BE2C (cell line): ENCODE measurements at regions not wholly inside any gene's neighbourhood (a gene's known extent, or its start where the extent isn't known, plus 50 kb on each side); places are given as distances from the start of the nearest gene placed in this dataset.

Source experiments
- DNase-seq: peaks from one replicate; pipeline ENCODE4 v3.0.0-alpha.2; 2020
- H3K27me3 ChIP-seq: fragments of 250-450 bp; sonication (Bioruptor Pico); 2 replicates; pipeline ENCODE4 v1.5.1; 2020; ENCODE audit warnings: mild to moderate bottlenecking
- H3K36me3 ChIP-seq: fragments of 250-450 bp; sonication (Bioruptor Pico); 2 replicates; pipeline ENCODE4 v1.5.1; 2020; ENCODE audit warnings: mild to moderate bottlenecking
- H3K4me1 ChIP-seq: fragments of 250-450 bp; sonication (Bioruptor Pico); 2 replicates; pipeline ENCODE4 v1.5.1; 2020
- H3K4me3 ChIP-seq: 2 replicates; pipeline ENCODE4 v1.5.1; 2011; ENCODE audit warnings: low read depth, low read length
- H3K9me3 ChIP-seq: fragments of 250-450 bp; sonication (Bioruptor Pico); 2 replicates; pipeline ENCODE4 v1.5.1; 2020
- CTCF ChIP-seq: IDR thresholded peaks from 2 replicates; pipeline ENCODE4 v1.5.1; 2012; ENCODE audit warnings: mild to moderate bottlenecking, low read depth, low read length

DNA sequence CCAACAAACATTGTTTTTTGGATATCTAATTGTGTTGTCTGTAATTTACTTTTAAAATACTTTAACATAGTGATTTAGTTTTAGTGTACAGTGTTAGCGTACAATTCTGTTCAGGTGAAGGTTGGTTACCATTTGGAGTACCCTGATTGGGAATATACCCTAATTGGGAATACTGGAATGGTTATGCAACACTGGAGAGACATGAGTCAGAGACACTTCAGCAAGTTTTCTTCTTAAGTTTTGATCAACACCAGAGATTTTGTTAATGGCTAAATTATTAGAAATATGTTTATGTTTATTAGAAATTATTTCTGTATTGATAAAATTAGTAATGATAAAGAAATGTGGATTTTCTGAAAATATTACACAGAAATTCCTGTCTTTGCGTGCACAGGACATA lies 100.3 kb upstream of the NABP1 start:
- no peaks in the 10 kb centered on the region for H3K27me3 ChIP-seq
- no peak for DNase-seq
- H3K4me3 ChIP-seq = no peak overlapping the region
- H3K9me3 ChIP-seq = no peaks in the 10 kb centered on the region
- TF ChIP-seq CTCF = no peak
- H3K36me3 ChIP-seq = no peaks in the 10 kb centered on the region
- H3K4me1 ChIP-seq = no peaks in the 10 kb centered on the region

GRCh38 chr2:191578031-191578430 lies 99.9 kb upstream of the NABP1 start:
- no peak for DNase-seq

GRCh38 chr2:191580581-191580980 lies 97.4 kb upstream of the NABP1 start:
- H3K4me3 ChIP-seq = no peak overlapping the region
- H3K36me3 ChIP-seq = no peaks in the 10 kb centered on the region
- no peak for TF ChIP-seq CTCF
- H3K27me3 ChIP-seq = no peaks in the 10 kb centered on the region
- H3K9me3 ChIP-seq = no peaks in the 10 kb centered on the region
- no peaks in the 10 kb centered on the region for H3K4me1 ChIP-seq
- DNase-seq = no peak

More at GRCh38 chr2:191578031-191578430, 99.9 kb upstream of the NABP1 start:
- TF ChIP-seq CTCF = no peak
- Histone ChIP-seq H3K9me3 (no peaks in the 10 kb centered on the region), H3K4me1 (no peaks in the 10 kb centered on the region), H3K27me3 (no peaks in the 10 kb centered on the region), H3K36me3 (no peaks in the 10 kb centered on the region), H3K4me3 (no peak overlapping the region)

DNA sequence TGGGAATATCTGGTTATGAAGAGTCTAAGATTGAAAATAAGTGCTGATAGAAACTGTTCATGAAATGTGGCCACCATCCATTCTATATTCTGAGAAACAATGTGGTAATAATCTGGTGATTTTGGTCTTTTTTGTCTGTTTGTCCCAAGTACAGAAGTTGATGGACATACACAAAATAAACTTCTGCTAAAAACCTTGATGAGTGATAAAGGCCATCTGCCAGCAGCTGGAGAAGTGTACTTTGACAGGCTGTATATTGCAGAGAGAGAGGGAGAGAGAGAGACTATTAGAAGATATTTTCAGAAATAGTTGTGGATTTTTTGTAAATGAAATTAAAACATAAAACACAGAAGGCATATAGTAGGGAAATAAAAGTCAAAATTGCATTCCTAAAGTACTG lies 96.9 kb upstream of the NABP1 start:
- Histone ChIP-seq H3K4me1 (no peaks in the 10 kb centered on the region), H3K9me3 (no peaks in the 10 kb centered on the region), H3K36me3 (no peaks in the 10 kb centered on the region), H3K4me3 (no peak overlapping the region), H3K27me3 (no peaks in the 10 kb centered on the region)
- TF ChIP-seq CTCF = no peak
- DNase-seq = no peak

- no peak for DNase-seq
- Histone ChIP-seq H3K27me3 (no peaks in the 10 kb centered on the region), H3K4me3 (no peak overlapping the region), H3K4me1 (no peaks in the 10 kb centered on the region), H3K36me3 (no peaks in the 10 kb centered on the region), H3K9me3 (no peaks in the 10 kb centered on the region)
- TF ChIP-seq CTCF = no peak
Observed at GRCh38 chr2:191582355-191582754, 95.6 kb upstream of the NABP1 start.

DNA sequence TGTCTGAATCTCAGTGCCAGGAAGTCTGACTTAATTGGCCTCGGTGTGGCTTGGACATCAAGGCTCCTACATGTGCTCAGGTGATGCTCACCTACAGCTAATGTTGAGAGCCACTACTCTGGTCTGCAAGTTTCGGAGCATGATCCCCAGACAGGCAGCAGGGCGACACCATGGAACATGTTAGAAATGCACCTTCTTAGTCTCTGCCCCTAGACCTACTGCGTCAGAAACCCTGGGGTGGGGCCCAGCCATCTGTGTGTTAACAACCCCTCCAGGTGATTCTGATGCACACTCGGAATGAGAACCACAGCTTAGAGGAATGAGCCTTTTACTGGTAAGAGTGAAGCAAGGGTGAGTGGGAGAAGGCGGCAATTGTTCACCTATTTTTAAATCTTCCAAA lies 86.9 kb upstream of the NABP1 start:
- no peak for DNase-seq
- Histone ChIP-seq H3K4me3 (no peak overlapping the region), H3K27me3 (no peaks in the 10 kb centered on the region), H3K36me3 (no peaks in the 10 kb centered on the region), H3K4me1 (no peaks in the 10 kb centered on the region), H3K9me3 (no peaks in the 10 kb centered on the region; the same call in 1 of the 2 replicates)
- no peak for TF ChIP-seq CTCF
